ENCODE measurements at regions not wholly inside any gene's neighbourhood (a gene's known extent, or its start where the extent isn't known, plus 50 kb on each side); places are given as distances from the start of the nearest gene placed in this dataset.

- Mint-ChIP-seq H3K27me3 (ENCODE audit: unreplicated experiment) (no peaks in the 10 kb centered on the region), H3K36me3 (ENCODE audit: insufficient read depth, unreplicated experiment) (no peaks in the 10 kb centered on the region), H3K4me3 (ENCODE audit: low read depth, unreplicated experiment) (no peak overlapping the region), H3K27ac (ENCODE audit: unreplicated experiment) (no peak overlapping the region), H3K9me3 (ENCODE audit: low read depth, unreplicated experiment) (peaks cover 2% of the 10 kb centered on the region), H3K4me1 (ENCODE audit: low read depth, unreplicated experiment) (peaks cover 12% of the 10 kb centered on the region)
- CTCF ChIA-PET, result interaction anchor here (1.6 kb wide), 1 partner anchor 24 kb away, joined by 5 read pairs; no protein-coding TSS in a partner anchor
- BruUV-seq (replicated peaks), result no TSS peak
- no peak for TF ChIP-seq CTCF (IDR thresholded peaks at IDR 0.05; ENCODE audit: unreplicated experiment)
- no peak for DNase-seq
- intact Hi-C loops (cut with micrococcal nuclease; ENCODE audit: unreplicated experiment), result no loop called here
Measured at GRCh38 chr3:5404718-5405117, 217.2 kb downstream of the EDEM1 start.

- intact Hi-C loops (cut with micrococcal nuclease; ENCODE audit: unreplicated experiment), result no loop called here
- no peak overlapping the region for H3K4me3 Mint-ChIP-seq (ENCODE audit: low read depth, unreplicated experiment)
- CTCF ChIA-PET, result no interaction called here
- H3K9me3 Mint-ChIP-seq (ENCODE audit: low read depth, unreplicated experiment), result peaks cover 11% of the 10 kb centered on the region
- H3K27ac Mint-ChIP-seq (ENCODE audit: unreplicated experiment), result no peak overlapping the region
- no peak for TF ChIP-seq CTCF (IDR thresholded peaks at IDR 0.05; ENCODE audit: unreplicated experiment)
- no peaks in the 10 kb centered on the region for H3K27me3 Mint-ChIP-seq (ENCODE audit: unreplicated experiment)
- no TSS peak for BruUV-seq (replicated peaks)
- H3K36me3 Mint-ChIP-seq (ENCODE audit: insufficient read depth, unreplicated experiment), result no peaks in the 10 kb centered on the region
- no peak for DNase-seq
- H3K4me1 Mint-ChIP-seq (ENCODE audit: low read depth, unreplicated experiment), result no peaks in the 10 kb centered on the region
Measured at GRCh38 chr3:5411786-5412185, 224.3 kb downstream of the EDEM1 start.

- no peak for TF ChIP-seq CTCF (IDR thresholded peaks at IDR 0.05; ENCODE audit: unreplicated experiment)
- no peaks in the 10 kb centered on the region for H3K27me3 Mint-ChIP-seq (ENCODE audit: unreplicated experiment)
- no peaks in the 10 kb centered on the region for H3K9me3 Mint-ChIP-seq (ENCODE audit: low read depth, unreplicated experiment)
- H3K36me3 Mint-ChIP-seq (ENCODE audit: insufficient read depth, unreplicated experiment), result no peaks in the 10 kb centered on the region
- CTCF ChIA-PET, result no interaction called here
- no peaks in the 10 kb centered on the region for H3K4me1 Mint-ChIP-seq (ENCODE audit: low read depth, unreplicated experiment)
- no TSS peak for BruUV-seq (replicated peaks)
- DNase-seq, result no peak
- intact Hi-C loops (cut with micrococcal nuclease; ENCODE audit: unreplicated experiment), result loop anchor here (10.0 kb wide), 1 partner anchor 198 kb away; no protein-coding TSS in a partner anchor
- no peak overlapping the region for H3K4me3 Mint-ChIP-seq (ENCODE audit: low read depth, unreplicated experiment)
- H3K27ac Mint-ChIP-seq (ENCODE audit: unreplicated experiment), result no peak overlapping the region
Measured at GRCh38 chr3:5423076-5423475, 235.6 kb downstream of the EDEM1 start.

- Mint-ChIP-seq H3K4me1 (ENCODE audit: low read depth, unreplicated experiment) (peaks cover 2% of the 10 kb centered on the region), H3K27ac (ENCODE audit: unreplicated experiment) (no peak overlapping the region), H3K9me3 (ENCODE audit: low read depth, unreplicated experiment) (no peaks in the 10 kb centered on the region), H3K27me3 (ENCODE audit: unreplicated experiment) (no peaks in the 10 kb centered on the region), H3K4me3 (ENCODE audit: low read depth, unreplicated experiment) (no peak overlapping the region), H3K36me3 (ENCODE audit: insufficient read depth, unreplicated experiment) (no peaks in the 10 kb centered on the region)
- no peak for DNase-seq
- no peak for TF ChIP-seq CTCF (IDR thresholded peaks at IDR 0.05; ENCODE audit: unreplicated experiment)
- intact Hi-C loops (cut with micrococcal nuclease; ENCODE audit: unreplicated experiment), result loop anchor here (10.0 kb wide), 1 partner anchor 199 kb away; no protein-coding TSS in a partner anchor
- BruUV-seq (replicated peaks), result no TSS peak
- CTCF ChIA-PET, result no interaction called here
Measured at GRCh38 chr3:5423523-5423922, 236.0 kb downstream of the EDEM1 start.

Data from Calu3 (cell line).